HG02938 (cell line): ENCODE measurements at regions not wholly inside any gene's neighbourhood (a gene's known extent, or its start where the extent isn't known, plus 50 kb on each side); places are given as distances from the start of the nearest gene placed in this dataset.

Experiments used
- ATAC-seq: cut with Tn5 transposase; IDR thresholded peaks from one replicate; pipeline ENCODE4 v1.9.1; 2021; ENCODE audit warnings: mild to moderate bottlenecking, moderate library complexity; ENCODE audit not compliant: unreplicated experiment

DNA sequence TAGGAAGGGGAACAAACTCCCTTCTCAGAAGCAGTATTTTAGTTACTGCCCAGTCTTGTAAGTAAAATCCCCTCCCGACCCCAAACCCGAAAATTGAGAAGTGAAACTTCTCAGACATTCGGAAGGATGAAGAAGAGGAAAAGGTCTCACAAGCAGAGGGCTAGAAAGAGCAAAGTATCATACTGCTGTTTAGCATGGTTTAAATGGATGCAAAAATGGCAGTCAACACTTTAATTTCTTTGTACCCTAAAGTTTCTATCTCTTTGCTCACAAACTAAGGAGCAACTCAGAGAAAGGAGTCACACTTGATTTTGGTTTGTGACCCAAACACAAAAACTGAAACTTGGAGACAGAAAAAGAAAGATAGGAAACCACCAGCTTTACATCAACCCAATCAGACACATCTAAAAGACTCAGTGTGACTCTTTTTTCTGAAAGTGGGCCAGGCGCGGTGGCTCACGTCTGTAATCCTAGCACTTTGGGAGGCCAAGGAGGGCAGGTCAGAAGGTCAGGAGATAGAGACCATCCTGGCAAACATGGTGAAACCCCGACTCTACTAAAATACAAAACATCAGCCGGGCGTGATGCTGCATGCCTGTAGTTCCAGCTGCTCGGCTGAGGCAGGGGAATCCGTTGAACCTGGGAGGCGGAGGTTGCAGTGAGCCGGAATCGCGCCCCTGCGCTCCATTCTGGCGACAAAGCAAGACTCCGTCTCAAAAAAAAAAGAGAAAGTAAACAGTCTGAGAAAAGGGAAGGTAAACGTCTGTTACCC lies 63.2 kb upstream of the ATP11B start:
- ATAC-seq, result peak; percentile 70

DNA sequence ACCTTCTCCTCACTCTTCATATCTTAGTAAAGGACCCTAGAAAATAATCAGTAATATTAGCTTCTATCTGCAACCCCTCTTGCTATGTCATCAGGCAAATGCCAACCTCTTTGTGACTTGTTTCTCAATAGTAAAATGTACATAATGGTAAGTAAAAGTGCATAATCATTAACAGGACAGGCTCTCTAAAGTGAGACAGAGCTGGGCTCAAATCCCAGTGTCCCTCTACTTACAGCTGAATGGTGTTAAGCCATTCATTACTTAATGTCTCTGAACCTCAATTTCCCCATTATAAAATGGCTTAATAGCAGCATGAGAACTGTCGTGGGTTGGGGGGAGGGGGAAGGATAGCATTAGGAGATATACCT lies 62.6 kb upstream of the ATP11B start:
- ATAC-seq, result peak; percentile 12

DNA sequence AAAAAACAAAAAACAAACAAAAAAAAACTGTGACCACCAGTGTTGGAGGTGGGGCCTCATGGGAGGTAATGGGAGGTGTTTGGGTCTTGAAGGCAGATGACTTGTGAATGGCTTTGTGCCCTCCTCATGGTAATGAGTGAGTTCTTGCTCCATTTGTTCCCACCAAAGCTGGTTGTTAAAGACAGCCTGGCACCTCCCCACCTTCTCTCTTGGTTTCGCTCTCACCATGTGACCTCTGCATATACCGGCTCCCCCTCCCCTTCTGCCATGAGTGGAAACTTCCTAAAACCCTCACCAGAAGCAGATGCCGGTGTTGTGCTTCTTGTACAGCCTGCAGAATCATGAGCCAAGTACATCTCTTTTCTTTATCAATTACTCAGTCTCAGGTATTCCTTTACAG lies 61.5 kb upstream of the ATP11B start:
- ATAC-seq, result no peak

DNA sequence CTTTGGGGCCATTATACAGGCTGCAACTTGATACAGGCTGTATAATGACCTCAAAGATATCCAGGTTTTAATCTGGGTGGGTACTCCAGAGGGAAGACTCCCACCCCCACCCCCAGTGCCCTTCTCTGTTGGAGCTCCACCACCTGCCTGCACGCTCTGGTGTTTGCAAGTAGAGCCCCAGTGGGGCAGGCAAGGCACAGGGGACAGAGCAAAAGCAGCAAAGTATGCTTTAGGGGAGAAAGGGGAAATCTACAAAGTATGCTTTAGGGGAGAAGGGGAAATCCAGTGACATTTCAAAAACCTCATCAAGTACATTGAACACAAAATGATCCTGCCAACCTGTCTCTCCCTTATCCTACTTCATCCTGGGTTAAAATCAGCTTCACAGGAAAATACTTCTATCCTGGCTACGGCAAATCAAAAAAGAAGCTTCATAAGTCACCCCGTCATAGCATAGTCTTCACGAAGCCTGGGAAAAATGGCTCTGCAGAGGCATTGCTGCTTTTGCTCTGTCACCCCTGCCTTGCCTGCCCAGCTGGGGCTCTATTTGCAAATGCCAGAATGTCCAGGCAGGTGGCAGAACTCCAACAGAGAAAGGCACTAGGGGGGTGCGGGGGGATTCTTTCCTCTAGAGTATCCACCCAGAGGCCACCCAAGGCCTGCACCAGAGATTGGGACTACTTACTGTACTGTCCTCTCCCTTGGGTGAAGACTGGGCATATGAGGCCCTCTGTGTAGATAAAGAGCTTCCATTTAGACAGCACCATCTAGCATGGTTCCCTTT lies 60.9 kb upstream of the ATP11B start:
- no peak for ATAC-seq

DNA sequence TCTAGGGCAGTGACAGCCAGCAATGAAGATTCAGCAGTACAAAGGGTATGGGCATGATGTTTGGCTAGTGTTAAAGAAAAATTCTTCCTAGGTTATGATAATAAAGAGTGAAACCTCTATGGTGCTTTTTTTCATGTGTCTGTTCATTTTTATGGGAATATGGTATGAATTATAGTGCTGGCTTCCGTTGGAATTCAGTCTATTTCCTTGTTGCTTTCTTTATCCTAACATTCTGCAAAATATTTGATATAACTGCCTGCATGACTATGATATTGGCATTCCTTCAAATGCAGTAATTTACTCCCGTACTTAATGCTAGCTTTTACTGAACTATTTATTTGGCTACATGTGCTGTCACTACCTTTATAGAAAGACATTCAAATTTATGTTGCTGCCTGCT lies 57.6 kb upstream of the ATP11B start:
- no peak for ATAC-seq

DNA sequence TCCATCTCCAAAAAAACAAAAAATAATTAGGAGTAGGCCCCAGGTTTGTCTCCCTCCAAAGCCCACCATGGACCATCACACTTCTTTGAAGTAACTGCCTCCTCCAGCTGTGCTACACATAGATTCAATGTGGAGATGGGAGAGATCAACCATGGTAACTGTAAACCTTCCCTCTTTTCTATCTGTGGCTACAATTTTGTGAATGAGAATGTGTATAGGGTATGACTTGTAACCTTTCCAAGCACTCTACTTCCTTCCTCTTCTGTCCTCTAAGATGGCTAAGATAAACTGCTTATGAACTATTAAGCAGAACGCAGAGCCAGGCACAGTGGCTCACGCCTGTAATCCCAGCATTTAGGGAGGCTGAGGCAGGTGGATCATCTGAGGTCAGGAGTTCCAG lies 55.5 kb upstream of the ATP11B start:
- no peak for ATAC-seq

DNA sequence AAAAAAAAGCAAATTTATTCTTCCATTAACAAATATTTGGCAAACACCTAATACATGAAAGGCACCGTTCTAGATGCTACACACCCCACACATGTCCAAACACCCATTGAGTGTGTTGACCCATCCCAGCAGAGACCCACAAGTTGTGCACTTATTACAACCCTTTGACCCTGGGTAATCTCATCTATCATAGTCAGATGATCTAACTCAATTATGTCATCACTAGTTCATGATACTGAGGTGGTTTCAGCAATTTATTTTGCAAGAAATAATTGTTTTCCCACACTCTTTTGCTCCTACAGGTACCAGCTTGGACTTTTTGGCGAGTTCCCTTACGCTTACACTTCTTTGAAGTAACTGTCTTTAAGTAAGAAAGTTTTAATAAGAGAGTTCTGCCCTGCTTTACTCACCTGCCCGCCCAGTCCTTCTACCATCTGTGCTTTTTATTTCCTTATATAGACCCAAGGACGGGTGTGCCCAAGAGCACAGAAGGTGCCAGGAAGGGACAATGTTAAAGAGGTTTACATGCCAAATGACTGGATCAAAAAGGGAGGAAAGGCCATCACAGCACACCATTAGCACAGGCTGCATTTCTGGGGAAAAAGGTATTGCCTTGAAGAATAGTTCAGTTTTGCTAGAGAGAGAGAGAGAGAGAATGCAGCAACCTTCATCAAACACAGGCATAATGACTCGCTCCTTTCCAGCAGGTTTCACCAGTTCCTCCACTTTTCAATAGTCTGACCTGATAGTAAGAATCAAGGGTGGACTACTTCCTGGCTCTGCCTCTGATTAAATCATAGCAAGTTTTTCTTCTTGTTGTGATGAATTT lies 54.5 kb upstream of the ATP11B start:
- no peak for ATAC-seq

DNA sequence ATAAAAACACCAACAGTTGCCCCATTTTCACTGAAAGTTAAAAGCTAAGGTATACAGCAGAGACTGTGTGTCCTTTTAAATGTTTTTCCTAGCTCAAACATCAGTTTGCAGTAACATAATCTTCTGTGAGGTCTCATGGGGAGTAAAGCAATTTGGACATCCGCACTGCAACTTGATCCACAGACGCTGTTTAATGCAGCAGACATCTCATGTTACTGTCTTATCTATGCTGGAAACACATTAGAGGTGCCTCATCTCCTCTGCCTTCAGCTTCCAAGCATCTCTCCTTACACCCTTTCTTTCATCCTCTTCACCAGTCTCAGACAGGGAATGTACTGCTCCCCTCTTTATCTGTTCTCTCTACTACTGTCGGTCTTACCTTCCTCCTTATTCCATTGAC lies 53.7 kb upstream of the ATP11B start:
- no peak for ATAC-seq

DNA sequence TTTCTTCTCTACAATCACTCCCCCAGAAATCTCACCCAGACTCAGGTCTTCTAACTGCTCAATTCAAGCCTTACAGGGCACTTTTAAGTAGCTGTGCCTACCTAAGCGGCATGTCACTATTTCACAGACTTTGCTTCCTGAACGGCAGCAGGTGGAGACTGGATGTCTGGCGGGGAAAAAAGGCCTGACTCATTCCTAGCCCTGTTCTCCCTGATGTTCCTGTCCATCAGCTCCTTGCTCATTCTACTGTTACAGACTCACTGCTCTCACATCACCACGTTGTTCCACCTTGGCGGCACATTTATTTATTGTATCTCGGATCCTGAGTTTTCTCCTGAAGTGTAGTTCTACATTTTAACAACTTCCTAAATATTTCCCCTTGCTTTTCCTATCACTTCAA lies 52.6 kb upstream of the ATP11B start:
- no peak for ATAC-seq

DNA sequence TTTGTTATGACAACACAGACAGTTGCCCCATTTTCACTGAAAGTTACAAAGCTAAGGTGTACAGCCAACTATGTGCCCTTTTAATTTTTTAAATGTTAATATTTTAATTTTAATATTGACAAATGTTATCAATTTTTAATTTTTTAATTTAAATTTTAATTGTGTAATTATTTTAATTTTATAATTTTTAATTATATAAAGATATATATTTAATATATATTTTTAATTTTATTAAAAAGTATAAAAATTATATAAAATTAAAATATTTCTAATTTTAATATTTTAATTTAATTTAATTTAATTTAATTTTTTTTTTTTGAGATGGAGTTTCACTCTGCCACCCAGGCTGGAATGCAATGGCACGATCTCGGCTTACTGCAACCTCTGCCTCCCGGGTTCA lies 52.1 kb upstream of the ATP11B start:
- no peak for ATAC-seq
